A549 (cell line): ENCODE measurements at regions not wholly inside any gene's neighbourhood (a gene's known extent, or its start where the extent isn't known, plus 50 kb on each side); places are given as distances from the start of the nearest gene placed in this dataset.
"Not testable (repeated sequence)": the region's sequence is repeated elsewhere in the genome, so short reads cannot be mapped to it uniquely, and the experiment has no call there.

Source experiments
- ATAC-seq, 2 experiments: fragments of 200-7000 bp in 1 of 2; fragments of >200 bp in 1 of 2; cut with Nextera tagmentation in 1 of 2; cut with Tn5 transposase in 1 of 2; 3 replicates each; pipeline versions ENCODE4 v1.8.0 to v1.9.1; 2018 to 2020; ENCODE audit warnings: mild to moderate bottlenecking in 1 of 2, moderate library complexity in 1 of 2
- CTCF ChIA-PET: fragments of 300-600 bp; sonication (Branson Sonifier 250); formaldehyde crosslinking; extraction: SDS; loops from one replicate; lab custom pipeline; 2021; ENCODE audit warnings: antibody characterized with exemption, inconsistent platforms; lab: Yijun Ruan, JAX
- POLR2A ChIA-PET: fragments of 350-600 bp; formaldehyde crosslinking; extraction: SDS; loops from one replicate; lab custom pipeline; 2021; ENCODE audit warnings: antibody characterized with exemption, inconsistent platforms; lab: Yijun Ruan, JAX
- DNase-seq, 2 experiments: peaks; one replicate each; pipeline versions ENCODE4 v3.0.0 to v3.0.0-alpha.2; 2011 to 2016; ENCODE audit warnings: low read depth in 1 of 2, low spot score in 1 of 2
- FAIRE-seq: peaks from 2 replicates; lab custom pipeline; 2011; peaks lifted over from hg19 to GRCh38; lab: Jason Lieb, UNC
- H3K27ac ChIP-seq, 2 experiments: fragments of >200 bp; sonication (Bioruptor Twin); formaldehyde crosslinking; 3 replicates each; pipeline ENCODE4 v1.5.1; 2016 to 2017
- H3K4me1 ChIP-seq: fragments of >200 bp; sonication (Bioruptor Twin); formaldehyde crosslinking; 3 replicates; pipeline ENCODE4 v1.6.1; 2016
- H3K4me2 ChIP-seq: fragments of >200 bp; sonication (Bioruptor Twin); formaldehyde crosslinking; 3 replicates; pipeline ENCODE4 v1.6.1; 2016
- H3K4me3 ChIP-seq: fragments of >200 bp; sonication (Bioruptor Twin); formaldehyde crosslinking; 3 replicates; pipeline ENCODE4 v1.5.1; 2016
- H3K9me3 ChIP-seq: fragments of >200 bp; sonication (Bioruptor Twin); formaldehyde crosslinking; 3 replicates; pipeline ENCODE4 v1.6.1; 2016
- ATOH8 ChIP-seq: fragments of 250-450 bp; sonication (Bioruptor Pico); IDR thresholded peaks from 2 replicates; pipeline ENCODE4 v1.5.0; 2020; ENCODE audit warnings: low read depth, mild to moderate bottlenecking, moderate library complexity
- BCL3 ChIP-seq: fragments of >200 bp; sonication (Bioruptor Twin); formaldehyde crosslinking; IDR thresholded peaks from 3 replicates; pipeline ENCODE4 v1.6.1; 2016
- BHLHE40 ChIP-seq: IDR thresholded peaks from 2 replicates; pipeline ENCODE4 v1.6.1; 2012; ENCODE audit warnings: low read depth, low read length, inconsistent platforms
- EHF ChIP-seq: fragments of 250-450 bp; sonication (Bioruptor Pico); IDR thresholded peaks from 2 replicates; pipeline ENCODE4 v1.5.0; 2020; ENCODE audit warnings: mild to moderate bottlenecking
- ESRRA ChIP-seq: fragments of 150-350 bp; IDR thresholded peaks from 2 replicates; pipeline ENCODE4 v1.6.1; 2014; ENCODE audit warnings: mild to moderate bottlenecking, low read length, borderline replicate concordance
- FOXS1 ChIP-seq: fragments of 250-450 bp; sonication (Bioruptor Pico); IDR thresholded peaks from 2 replicates; pipeline ENCODE4 v1.5.0; 2020; ENCODE audit warnings: mild to moderate bottlenecking, moderate library complexity
- GATA3 ChIP-seq: IDR thresholded peaks from 2 replicates; pipeline ENCODE4 v1.6.1; 2012; ENCODE audit warnings: borderline replicate concordance
- HES2 ChIP-seq: fragments of >200 bp; sonication (Bioruptor Twin); formaldehyde crosslinking; IDR thresholded peaks from 2 replicates; pipeline ENCODE4 v1.6.1; 2016
- HMGXB4 ChIP-seq: fragments of 250-450 bp; sonication (Bioruptor Pico); IDR thresholded peaks from 2 replicates; pipeline ENCODE4 v1.5.0; 2021; ENCODE audit warnings: mild to moderate bottlenecking, moderate library complexity, borderline replicate concordance
- HOXB13 ChIP-seq: fragments of 250-450 bp; sonication (Bioruptor Pico); IDR thresholded peaks from 2 replicates; pipeline ENCODE4 v1.5.0; 2020; ENCODE audit warnings: low read depth, mild to moderate bottlenecking, moderate library complexity
- MAFK ChIP-seq: fragments of 450-650 bp; IDR thresholded peaks from 2 replicates; pipeline ENCODE4 v1.6.1; 2014; ENCODE audit not compliant: partially characterized antibody
- NFE2L2 ChIP-seq: fragments of 150-350 bp; conservative IDR thresholded peaks from 2 replicates; pipeline ENCODE4 v1.6.1; 2014; ENCODE audit warnings: low read length
- NPAS2 ChIP-seq: fragments of 250-450 bp; sonication (Bioruptor Pico); IDR thresholded peaks from 2 replicates; pipeline ENCODE4 v1.8.0; 2022; ENCODE audit warnings: mild to moderate bottlenecking, moderate library complexity, borderline replicate concordance
- NR3C1 ChIP-seq: fragments of >200 bp; sonication (Bioruptor Twin); formaldehyde crosslinking; IDR thresholded peaks from 3 replicates; pipeline ENCODE4 v1.6.1; 2017
- PBX3 ChIP-seq: IDR thresholded peaks from 2 replicates; pipeline ENCODE4 v1.6.1; 2012
- POLR2A ChIP-seq: IDR thresholded peaks from 2 replicates; pipeline ENCODE4 v1.6.1; 2012; ENCODE audit warnings: mild to moderate bottlenecking, low read length
- RCOR1 ChIP-seq: fragments of 150-350 bp; IDR thresholded peaks from 2 replicates; pipeline ENCODE4 v1.6.1; 2014; ENCODE audit warnings: antibody characterized with exemption, low read length, low read depth
- RFX5 ChIP-seq: fragments of 450-650 bp; IDR thresholded peaks from 2 replicates; pipeline ENCODE4 v1.7.1; 2014; ENCODE audit warnings: antibody characterized with exemption, mild to moderate bottlenecking, moderate library complexity
- RNF2 ChIP-seq: fragments of 200-600 bp; sonication (generic); IDR thresholded peaks from 2 replicates; pipeline ENCODE4 v1.6.1; 2016; ENCODE audit warnings: low read depth, mild to moderate bottlenecking, antibody characterized with exemption, moderate library complexity, borderline replicate concordance
- SMC3 ChIP-seq: fragments of >200 bp; sonication (Bioruptor Twin); formaldehyde crosslinking; IDR thresholded peaks from 3 replicates; pipeline ENCODE4 v1.6.1; 2018; ENCODE audit warnings: inconsistent platforms
- SREBF2 ChIP-seq: fragments of 450-650 bp; IDR thresholded peaks from 2 replicates; pipeline ENCODE4 v1.6.1; 2014; ENCODE audit warnings: mild to moderate bottlenecking, moderate library complexity
- TFCP2L1 ChIP-seq: fragments of 250-450 bp; sonication (Bioruptor Pico); IDR thresholded peaks from 2 replicates; pipeline ENCODE4 v1.5.0; 2021; ENCODE audit warnings: mild to moderate bottlenecking
- ZC3H11A ChIP-seq: fragments of 450-650 bp; IDR thresholded peaks from 2 replicates; pipeline ENCODE4 v1.6.1; 2014; ENCODE audit warnings: antibody characterized with exemption, mild to moderate bottlenecking
- WGBS: methylation state at CpG from one replicate; pipeline ENCODE4 v1.1.6; 2017; ENCODE audit errors: missing lambda C conversion rate; 5-methylcytosine and 5-hydroxymethylcytosine counted together

- POLR2A ChIA-PET: no interaction called here
- CTCF ChIA-PET: interaction anchor here (0.9 kb wide), 1 partner anchor 75 kb away, joined by 3 read pairs; no protein-coding TSS in a partner anchor
- H3K9me3 ChIP-seq: no peaks in the 10 kb centered on the region
- 32% methylated on average over 1 of the region's 1 CpG for WGBS
- H3K4me1 ChIP-seq: 0 out of 3 replicates have a peak, but pooled peaks cover 3% of the 10 kb centered on the region
- FAIRE-seq (no peak), ATAC-seq (no peak), DNase-seq (no peak)
- H3K4me2 ChIP-seq: no peak overlapping the region
- no peak for TF ChIP-seq BHLHE40
- no peak for TF ChIP-seq SREBF2
- TF ChIP-seq ATOH8 (CRISPR knock-in tag): no peak
- TF ChIP-seq POLR2A: no peak
- no peak for TF ChIP-seq RFX5
- H3K27ac ChIP-seq: no peak overlapping the region
- H3K4me3 ChIP-seq: no peak overlapping the region
Measured at GRCh38 chr5:16987776-16988175, 51.7 kb upstream of the MYO10 start.

GRCh38 chr5:16990817-16991520, 54.9 kb upstream of the MYO10 start:
- FAIRE-seq, H3K27ac ChIP-seq, H3K9me3 ChIP-seq, H3K4me2 ChIP-seq, DNase-seq, CTCF ChIA-PET, ATAC-seq, H3K4me3 ChIP-seq: not testable (repeated sequence)
- WGBS: 87% methylated on average over 16 of the region's 43 CpGs
- H3K4me1 ChIP-seq: peaks cover 14% of the 10 kb centered on the region
- POLR2A ChIA-PET: interaction anchor here (1.2 kb wide), 1 partner anchor 55 kb away, joined by 3 read pairs; the partner anchor contains the start of gene MYO10

- FAIRE-seq (no peak), ATAC-seq (no peak)
- CTCF ChIA-PET: interaction anchor here (1.2 kb wide), 1 partner anchor 13 kb away, joined by 3 read pairs; no protein-coding TSS in a partner anchor
- H3K4me1 ChIP-seq: peaks cover 14% of the 10 kb centered on the region
- H3K4me2 ChIP-seq: no peak overlapping the region
- no peaks in the 10 kb centered on the region for H3K9me3 ChIP-seq
- WGBS: 92% methylated on average over 2 of the region's 2 CpGs
- no peak overlapping the region for H3K4me3 ChIP-seq
- TF ChIP-seq RNF2: no peak
- TF ChIP-seq ESRRA: no peak
- no peak for TF ChIP-seq BCL3
- no peak for TF ChIP-seq HES2
- TF ChIP-seq SMC3: no peak
- TF ChIP-seq FOXS1 (CRISPR knock-in tag): no peak
- no peak for TF ChIP-seq NR3C1
- no peak for TF ChIP-seq RCOR1
- no peak for TF ChIP-seq BHLHE40
- TF ChIP-seq HOXB13 (CRISPR knock-in tag): no peak
- TF ChIP-seq PBX3: no peak
- TF ChIP-seq NPAS2 (CRISPR knock-in tag): no peak
- TF ChIP-seq MAFK: no peak
- TF ChIP-seq EHF (CRISPR knock-in tag): no peak
- TF ChIP-seq TFCP2L1 (CRISPR knock-in tag): no peak
- no peak for TF ChIP-seq ZC3H11A
- no peak for TF ChIP-seq NFE2L2
- TF ChIP-seq GATA3: no peak
- no peak for TF ChIP-seq HMGXB4 (CRISPR knock-in tag)
- TF ChIP-seq, all 56 proteins: peak for 0
- H3K27ac ChIP-seq: no peak overlapping the region
- DNase-seq: no peak
- POLR2A ChIA-PET: no interaction called here
Measured at GRCh38 chr5:16992006-16992405, 55.9 kb upstream of the MYO10 start.
